AG04450 (cell line): ENCODE measurements at regions not wholly inside any gene's neighbourhood (a gene's known extent, or its start where the extent isn't known, plus 50 kb on each side); places are given as distances from the start of the nearest gene placed in this dataset.

Experiments
- CTCF ChIA-PET: fragments of 300-600, 350-600 bp; formaldehyde crosslinking; extraction: SDS; loops from one replicate; lab custom pipeline; 2022; ENCODE audit warnings: antibody characterized with exemption, inconsistent platforms; lab: Charles Lee
- POLR2A ChIA-PET: fragments of 350-600 bp; formaldehyde crosslinking; extraction: SDS; loops from one replicate; lab custom pipeline; 2021; ENCODE audit warnings: antibody characterized with exemption, inconsistent platforms; lab: Yijun Ruan, JAX
- DNase-seq: peaks from one replicate; pipeline ENCODE4 v3.0.0-alpha.2; 2011; ENCODE audit warnings: low read depth, low spot score
- H3K27ac ChIP-seq: one replicate; pipeline ENCODE4 v1.5.1; 2012; ENCODE audit warnings: low read depth, low read length, control low read depth
- H3K27me3 ChIP-seq: one replicate; pipeline ENCODE4 v1.6.0; 2012; ENCODE audit warnings: low read length; ENCODE audit not compliant: control insufficient read depth, insufficient read depth
- H3K4me3 ChIP-seq: 2 replicates; pipeline ENCODE4 v1.5.1; 2011; ENCODE audit warnings: mild to moderate bottlenecking, low read depth, low read length, control low read depth
- H3K9me3 ChIP-seq: 2 replicates; pipeline ENCODE4 v1.5.1; 2012; ENCODE audit warnings: low read length; ENCODE audit not compliant: control insufficient read depth, insufficient read depth
- TF ChIP-seq, protein P1 (sequence below): IDR thresholded peaks from 2 replicates; pipeline ENCODE4 v1.5.1; 2011; ENCODE audit warnings: low read depth, low read length, control low read depth, inconsistent platforms

DNA sequence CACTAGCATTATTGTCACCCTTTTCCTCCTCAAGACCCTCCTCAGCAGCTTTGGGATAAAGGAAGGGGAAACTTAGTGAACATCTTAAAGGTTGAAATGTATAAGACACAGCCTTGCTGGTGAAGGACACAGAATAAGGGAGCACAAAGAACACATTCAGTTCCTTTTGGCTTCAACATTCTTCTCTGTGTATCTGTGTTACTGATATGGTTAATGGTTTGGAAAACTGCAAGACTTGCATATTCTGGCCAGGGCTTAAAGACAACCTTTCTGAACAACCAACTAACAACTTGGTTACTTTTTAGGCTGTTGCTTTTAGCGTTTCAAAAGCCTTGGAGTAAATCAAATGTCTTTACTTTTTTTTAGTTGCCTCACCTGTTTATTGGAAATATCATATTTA, 680.5 kb downstream of the MECOM start:
- H3K27me3 ChIP-seq, result no peaks in the 10 kb centered on the region
- POLR2A ChIA-PET, result no interaction called here
- no peak for DNase-seq
- TF ChIP-seq, protein P1, sequence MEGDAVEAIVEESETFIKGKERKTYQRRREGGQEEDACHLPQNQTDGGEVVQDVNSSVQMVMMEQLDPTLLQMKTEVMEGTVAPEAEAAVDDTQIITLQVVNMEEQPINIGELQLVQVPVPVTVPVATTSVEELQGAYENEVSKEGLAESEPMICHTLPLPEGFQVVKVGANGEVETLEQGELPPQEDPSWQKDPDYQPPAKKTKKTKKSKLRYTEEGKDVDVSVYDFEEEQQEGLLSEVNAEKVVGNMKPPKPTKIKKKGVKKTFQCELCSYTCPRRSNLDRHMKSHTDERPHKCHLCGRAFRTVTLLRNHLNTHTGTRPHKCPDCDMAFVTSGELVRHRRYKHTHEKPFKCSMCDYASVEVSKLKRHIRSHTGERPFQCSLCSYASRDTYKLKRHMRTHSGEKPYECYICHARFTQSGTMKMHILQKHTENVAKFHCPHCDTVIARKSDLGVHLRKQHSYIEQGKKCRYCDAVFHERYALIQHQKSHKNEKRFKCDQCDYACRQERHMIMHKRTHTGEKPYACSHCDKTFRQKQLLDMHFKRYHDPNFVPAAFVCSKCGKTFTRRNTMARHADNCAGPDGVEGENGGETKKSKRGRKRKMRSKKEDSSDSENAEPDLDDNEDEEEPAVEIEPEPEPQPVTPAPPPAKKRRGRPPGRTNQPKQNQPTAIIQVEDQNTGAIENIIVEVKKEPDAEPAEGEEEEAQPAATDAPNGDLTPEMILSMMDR, result no peak
- no peak overlapping the region for H3K4me3 ChIP-seq
- H3K27ac ChIP-seq, result no peak overlapping the region
- CTCF ChIA-PET, result interaction anchor here (0.9 to 1.2 kb wide), 2 partner anchors 9 to 31 kb away, joined by 3 read pairs; no protein-coding TSS in a partner anchor
- H3K9me3 ChIP-seq, result no peaks in the 10 kb centered on the region

DNA sequence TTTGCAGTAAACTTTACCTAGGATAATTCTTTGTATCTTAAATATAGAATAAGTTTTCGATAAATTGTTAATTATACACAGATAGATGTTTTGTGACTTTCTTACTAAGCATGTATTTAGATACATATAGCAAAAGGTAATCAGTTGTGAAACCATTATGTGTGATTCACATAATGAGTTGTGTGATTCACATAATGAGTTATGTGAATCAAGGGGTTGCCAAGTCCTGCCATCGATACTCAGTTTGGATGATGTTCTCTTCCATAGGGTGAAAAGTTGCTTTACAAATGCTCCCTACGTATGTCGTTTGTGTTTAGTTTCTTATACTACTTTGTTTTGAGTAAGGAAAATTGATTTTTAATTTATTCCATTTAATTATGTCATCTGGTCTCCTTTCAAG, 682.1 kb downstream of the MECOM start:
- TF ChIP-seq, protein P1, result no peak
- DNase-seq, result no peak
- CTCF ChIA-PET, result no interaction called here
- Histone ChIP-seq H3K4me3 (no peak overlapping the region), H3K9me3 (no peaks in the 10 kb centered on the region), H3K27me3 (no peaks in the 10 kb centered on the region), H3K27ac (no peak overlapping the region)
- POLR2A ChIA-PET, result no interaction called here

DNA sequence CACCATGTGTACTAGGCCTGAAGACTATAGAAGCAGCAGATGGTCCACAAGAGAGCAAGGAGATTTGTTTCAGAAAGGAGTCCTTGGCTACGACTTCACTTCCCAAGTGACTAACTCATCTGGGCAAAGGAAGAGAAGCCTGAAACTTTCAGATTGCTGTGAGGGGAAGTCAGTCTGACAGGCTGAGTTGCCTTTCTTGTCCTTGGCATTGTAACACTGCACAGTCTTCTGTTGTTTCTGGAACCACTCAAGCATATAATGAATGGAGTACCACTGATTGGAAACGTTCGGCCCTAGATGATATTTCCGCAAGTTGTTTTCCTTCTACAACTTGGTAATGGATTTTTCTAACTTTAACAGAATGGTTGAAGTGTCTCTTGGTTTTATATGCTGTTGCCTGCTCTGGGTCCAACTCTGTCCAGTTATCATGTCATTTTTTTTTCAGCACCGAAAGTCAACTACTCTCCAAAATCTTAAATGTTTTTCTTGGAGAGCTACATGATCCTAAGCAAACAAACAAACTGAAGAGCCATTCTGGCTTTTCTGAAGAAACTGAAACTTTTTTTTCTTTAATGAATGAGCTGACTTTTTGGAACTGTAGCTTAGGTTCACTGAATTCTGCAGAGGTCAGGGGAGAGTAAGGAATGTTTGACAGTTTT, 685.7 kb downstream of the MECOM start:
- Histone ChIP-seq H3K27ac (no peak overlapping the region), H3K4me3 (no peak overlapping the region), H3K27me3 (no peaks in the 10 kb centered on the region), H3K9me3 (no peaks in the 10 kb centered on the region)
- POLR2A ChIA-PET, result no interaction called here
- CTCF ChIA-PET, result interaction anchor here (0.9 kb wide), 1 partner anchor 692 kb away, joined by 3 read pairs; no protein-coding TSS in a partner anchor
- no peak for DNase-seq
- TF ChIP-seq, protein P1, result no peak

DNA sequence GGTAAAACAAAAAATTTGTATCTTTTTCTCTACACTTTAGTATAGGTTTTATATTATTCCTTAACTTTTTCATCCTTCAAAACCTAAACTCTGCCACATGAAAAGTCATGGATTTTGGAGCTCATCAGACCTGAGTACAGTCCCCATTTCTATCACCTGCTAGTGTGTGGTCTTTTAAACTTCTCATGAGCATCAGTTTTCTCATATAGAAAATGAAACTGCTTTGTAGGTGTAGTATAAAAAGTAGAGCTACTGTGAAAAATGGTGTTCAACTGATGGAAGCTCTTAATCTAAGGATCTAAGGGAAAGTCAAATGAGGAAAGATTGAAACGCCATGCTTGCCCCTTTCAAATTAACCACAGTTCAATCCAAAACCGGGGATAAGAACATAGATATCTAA, 686.5 kb downstream of the MECOM start:
- ChIA-PET CTCF (no interaction called here), POLR2A (no interaction called here)
- Histone ChIP-seq H3K27me3 (no peaks in the 10 kb centered on the region), H3K27ac (no peak overlapping the region), H3K9me3 (no peaks in the 10 kb centered on the region), H3K4me3 (no peak overlapping the region)
- no peak for DNase-seq
- TF ChIP-seq, protein P1, result no peak

DNA sequence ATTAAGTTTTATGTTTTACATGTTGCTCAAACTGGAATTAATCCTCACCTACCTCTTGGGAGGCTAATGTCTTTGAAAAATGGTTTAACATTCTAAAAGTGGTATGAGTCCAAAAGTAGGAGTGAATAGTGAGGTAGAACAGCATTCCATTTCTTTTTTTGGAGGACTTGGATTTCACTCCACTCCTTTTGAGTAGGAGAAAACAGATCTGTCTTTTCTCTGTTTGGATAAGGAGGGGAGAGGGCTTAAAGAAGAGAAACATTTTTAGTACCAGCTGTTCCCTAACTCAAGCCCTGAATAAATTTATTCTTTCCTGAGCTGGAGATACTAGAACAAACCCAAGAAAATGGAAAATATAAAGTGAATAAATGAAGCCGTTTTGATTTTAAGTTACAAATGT, 687.9 kb downstream of the MECOM start:
- no peak overlapping the region for H3K4me3 ChIP-seq
- H3K9me3 ChIP-seq, result no peaks in the 10 kb centered on the region
- ChIA-PET CTCF (interaction anchor here (1.1 to 1.6 kb wide), 2 partner anchors 23 to 158 kb away, joined by 3 to 5 read pairs; no protein-coding TSS in a partner anchor), POLR2A (no interaction called here)
- TF ChIP-seq, protein P1, result no peak
- H3K27me3 ChIP-seq, result no peaks in the 10 kb centered on the region
- H3K27ac ChIP-seq, result no peak overlapping the region
- DNase-seq, result no peak
